Erythroblast (primary cell): ENCODE measurements at regions not wholly inside any gene's neighbourhood (a gene's known extent, or its start where the extent isn't known, plus 50 kb on each side); places are given as distances from the start of the nearest gene placed in this dataset.

Experiments used
- GATA1 ChIP-seq: IDR thresholded peaks from 2 replicates; pipeline ENCODE4 v1.6.1; 2011; ENCODE audit warnings: low read depth, mild to moderate bottlenecking, control low read depth, low read length, moderate library complexity
- POLR2A ChIP-seq: IDR thresholded peaks from 2 replicates; pipeline ENCODE4 v1.6.1; 2011; ENCODE audit warnings: mild to moderate bottlenecking, low read length

DNA sequence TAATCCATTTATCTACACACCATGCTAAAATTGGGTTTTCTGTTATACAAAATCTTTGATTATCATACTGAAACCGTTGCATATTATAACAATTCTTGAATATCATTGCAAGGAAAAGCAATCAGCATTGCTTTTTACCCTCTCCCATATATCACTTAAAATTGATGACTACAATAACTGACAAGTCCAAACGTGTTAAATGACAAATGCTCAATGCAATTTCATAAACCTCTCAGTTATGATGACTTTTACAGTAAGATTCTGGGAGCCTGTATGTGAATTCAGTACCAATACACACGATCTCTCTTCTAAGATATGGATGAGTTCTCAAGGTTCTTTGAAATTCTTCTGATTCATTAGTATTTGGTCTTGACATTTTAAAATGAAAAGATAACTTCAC, 368.5 kb upstream of the TRIB2 start:
- TF ChIP-seq GATA1 (no peak), POLR2A (no peak)
